NCI-H226 (cell line): ENCODE measurements at regions not wholly inside any gene's neighbourhood (a gene's known extent, or its start where the extent isn't known, plus 50 kb on each side); places are given as distances from the start of the nearest gene placed in this dataset.
"Not testable (repeated sequence)": the region's sequence is repeated elsewhere in the genome, so short reads cannot be mapped to it uniquely, and the experiment has no call there.

ENCODE experiments used
- DNase-seq: peaks from one replicate; pipeline ENCODE4 v3.0.0-alpha.2; 2015

DNA sequence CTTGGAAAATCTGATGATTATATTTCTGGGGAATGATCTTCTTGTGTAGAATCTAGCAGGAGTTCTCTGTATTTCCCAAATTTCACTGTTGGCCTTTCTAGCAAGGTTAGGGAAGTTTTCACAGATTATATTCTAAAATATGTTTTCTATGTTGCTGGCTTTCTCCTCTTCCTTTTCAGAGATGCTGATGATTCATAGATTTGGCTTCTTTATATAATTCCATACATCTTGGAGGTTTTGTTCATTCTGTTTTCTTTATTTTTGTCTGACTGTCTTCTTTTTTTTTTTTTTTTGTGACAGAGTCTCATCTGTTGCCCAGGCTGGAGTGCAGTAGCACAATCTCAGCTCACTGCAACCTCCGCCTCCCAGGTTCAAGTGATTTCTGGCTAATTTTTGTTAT, 957.9 kb upstream of the SLIT2 start:
- DNase-seq: no peak

DNA sequence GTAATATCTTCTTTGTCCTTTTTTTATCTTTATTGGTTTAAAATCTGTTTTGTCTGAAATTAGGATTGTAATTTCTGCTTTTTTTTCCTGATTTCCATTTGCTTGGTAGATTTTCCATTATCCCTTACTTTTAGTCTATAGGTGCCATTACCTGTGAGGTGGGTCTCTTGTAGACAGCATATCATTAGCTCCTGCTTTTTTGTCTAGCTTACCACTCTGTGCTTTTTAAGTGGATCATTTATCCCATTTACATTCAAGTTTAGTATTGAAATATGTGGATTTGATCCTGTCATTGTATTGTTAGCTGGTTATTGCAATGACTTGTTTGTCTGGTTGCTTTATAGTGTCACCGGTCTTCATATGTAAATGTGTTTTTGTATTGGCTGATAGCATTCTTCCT, 958.6 kb upstream of the SLIT2 start:
- no peak for DNase-seq

DNA sequence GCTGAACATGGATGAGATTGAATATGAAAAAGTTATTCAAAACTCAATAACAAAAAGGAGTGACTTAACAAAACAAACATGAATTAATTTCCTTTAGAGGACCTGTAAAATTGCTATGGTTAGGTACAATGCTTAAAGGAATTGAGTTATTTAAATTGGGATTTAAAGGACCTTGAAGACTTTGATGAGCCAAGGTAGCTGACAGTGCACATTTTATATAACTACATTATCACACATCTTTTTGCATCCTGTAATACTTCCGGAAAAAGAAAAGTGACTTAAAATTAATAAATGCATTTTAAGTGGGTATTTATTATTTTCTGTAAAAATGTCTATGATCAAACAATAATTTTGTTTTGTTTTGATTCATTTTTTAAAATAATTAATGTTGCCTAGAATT, 964.8 kb upstream of the SLIT2 start:
- DNase-seq: no peak

DNA sequence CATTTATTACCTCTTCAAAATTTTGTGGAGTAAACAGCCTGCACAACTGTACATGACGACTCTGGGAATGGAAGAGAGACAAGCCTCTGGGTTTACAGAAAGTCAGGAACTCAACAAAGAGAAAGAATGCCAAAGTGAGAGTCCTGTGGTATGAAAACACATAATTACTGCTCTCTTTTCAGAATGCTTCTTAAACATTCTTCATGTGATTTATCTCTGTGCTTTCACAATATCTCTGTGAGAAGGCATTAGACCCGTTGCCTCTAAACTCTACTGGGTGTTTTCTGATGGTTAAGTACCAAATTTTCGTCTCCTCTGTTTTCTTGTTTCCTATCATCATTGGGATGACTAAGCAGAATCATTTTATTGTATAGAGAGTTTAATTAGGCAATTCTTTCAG, 966.6 kb upstream of the SLIT2 start:
- DNase-seq: no peak

DNA sequence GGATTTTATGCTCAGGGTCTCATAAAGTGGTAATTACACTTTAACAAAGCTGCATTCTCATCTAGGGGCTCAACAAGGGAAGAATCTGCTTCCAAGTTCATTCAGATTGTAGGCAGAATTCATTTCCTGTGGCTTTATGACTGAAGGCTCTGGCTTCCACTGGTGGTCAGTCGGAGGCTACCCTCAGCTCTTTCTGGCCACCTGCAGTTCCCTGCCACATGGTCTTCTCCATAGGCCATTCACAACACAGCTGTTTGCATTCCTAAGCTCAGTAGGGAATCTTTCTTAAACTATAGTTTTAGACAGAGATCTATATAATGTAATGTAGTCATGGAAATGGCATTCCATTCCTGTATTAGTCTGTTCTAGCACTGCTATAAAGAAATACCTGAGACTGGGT, 973.0 kb upstream of the SLIT2 start:
- DNase-seq: no peak

DNA sequence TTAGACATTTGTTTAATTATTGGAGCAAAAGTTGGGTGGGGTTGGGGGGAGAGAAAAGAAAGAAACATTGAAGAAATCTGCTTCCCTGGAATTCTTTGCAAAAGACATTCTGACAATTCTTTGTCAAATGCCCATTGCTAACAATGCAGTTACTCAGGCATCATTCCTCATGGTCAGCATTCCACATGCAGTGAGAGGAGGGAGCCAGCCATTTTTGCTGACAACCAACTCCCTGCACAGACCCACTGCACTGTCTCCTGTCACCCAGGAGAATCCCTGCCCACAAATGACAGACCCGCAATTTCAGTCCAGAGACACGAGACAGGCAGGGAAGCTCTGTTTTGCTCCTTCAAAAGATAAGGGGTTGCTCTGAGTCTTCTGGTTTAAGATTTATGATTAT, 985.1 kb upstream of the SLIT2 start:
- no peak for DNase-seq

DNA sequence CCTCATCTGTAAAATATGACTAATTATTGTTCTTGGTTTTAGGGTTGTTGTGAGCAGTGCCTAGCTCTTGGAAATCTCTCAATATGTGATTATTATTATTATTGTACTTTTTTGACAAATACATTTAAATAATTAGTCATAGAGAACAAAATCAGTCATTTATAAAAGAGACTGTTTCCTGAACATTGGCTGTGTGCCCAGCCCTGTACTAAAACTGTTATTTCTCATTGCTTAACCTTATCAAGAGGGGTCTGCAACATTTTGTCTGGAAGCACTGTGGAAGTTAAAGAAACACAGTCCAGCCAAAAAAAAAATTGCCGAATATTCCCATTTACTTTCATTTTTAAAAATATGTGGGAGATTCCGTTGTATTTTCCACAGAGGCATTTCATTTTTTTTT, 989.2 kb upstream of the SLIT2 start:
- no peak for DNase-seq

DNA sequence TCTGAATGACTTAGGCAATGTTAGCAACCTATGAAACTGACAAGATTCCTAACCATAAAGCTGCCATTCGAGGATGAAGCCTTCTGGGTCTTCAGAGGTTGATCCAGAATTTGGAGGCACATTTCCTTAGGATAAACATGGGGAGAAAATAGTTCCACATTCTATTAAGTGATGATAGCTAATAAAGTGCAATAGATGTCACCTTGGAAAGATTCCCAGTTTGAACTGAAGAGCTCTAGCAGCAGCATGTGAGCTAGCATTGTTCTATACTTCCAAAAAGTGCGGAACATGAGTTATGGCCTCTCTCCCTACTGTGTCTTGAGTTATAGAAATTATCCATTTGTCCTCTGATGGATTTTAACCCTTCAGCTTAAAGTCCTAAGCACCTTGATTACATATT, 991.4 kb upstream of the SLIT2 start:
- no peak for DNase-seq

DNA sequence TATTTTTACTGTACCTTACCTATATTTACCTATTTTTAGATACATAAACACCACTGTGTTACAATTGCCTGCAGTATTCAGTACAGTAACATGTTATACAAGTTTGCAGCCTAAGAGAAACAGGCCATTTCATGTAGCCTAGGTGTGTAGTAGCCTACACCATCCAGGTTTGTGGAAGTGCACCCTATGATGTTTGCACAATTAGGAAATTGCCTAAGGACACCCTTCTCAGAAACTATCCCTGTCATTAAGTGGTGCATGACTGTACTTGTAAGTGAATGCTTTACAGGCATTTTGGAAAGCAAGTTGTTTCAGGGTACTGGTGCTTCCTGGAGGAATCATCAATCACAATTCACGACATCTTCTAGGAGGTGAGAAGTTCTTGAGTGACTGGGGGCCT, 991.8 kb upstream of the SLIT2 start:
- DNase-seq: no peak

DNA sequence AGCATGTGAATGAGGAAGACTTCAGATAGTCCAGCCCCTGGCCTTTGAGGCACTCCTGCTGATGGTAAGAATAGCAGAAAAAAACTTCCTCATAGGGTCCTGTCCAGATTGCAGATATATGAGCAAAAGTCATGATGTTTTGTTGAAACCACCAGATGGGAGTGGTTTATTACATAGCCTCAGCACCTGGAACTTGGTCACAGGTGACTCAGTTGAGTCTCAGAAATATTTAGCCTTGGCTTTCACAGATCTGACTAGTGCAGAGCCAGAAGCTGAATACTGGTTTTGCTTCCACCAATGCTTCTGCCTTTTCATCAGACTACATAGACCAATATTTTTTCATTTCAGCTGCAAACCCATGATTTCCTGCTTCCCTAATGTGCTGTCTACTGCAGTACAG, 994.9 kb upstream of the SLIT2 start:
- DNase-seq: no peak

DNA sequence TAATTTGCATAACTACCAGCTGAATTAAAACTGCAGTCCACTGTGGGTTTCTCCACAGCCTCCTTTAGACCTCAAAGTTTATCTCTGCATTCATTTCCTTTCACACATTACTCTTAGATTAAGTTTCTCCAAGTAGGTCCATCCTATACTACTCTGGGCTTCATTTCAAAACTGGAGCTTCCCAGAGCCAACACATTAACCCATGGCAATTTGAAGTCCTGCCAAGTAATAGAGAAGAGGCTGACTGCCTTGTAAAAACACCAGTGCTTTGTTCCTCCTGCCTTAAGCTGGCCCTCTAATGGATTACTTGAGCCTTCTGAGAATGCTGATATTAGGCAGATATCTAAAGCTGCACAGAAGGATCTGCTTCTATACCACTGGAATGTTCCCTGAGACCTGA, 997.2 kb upstream of the SLIT2 start:
- DNase-seq: no peak

DNA sequence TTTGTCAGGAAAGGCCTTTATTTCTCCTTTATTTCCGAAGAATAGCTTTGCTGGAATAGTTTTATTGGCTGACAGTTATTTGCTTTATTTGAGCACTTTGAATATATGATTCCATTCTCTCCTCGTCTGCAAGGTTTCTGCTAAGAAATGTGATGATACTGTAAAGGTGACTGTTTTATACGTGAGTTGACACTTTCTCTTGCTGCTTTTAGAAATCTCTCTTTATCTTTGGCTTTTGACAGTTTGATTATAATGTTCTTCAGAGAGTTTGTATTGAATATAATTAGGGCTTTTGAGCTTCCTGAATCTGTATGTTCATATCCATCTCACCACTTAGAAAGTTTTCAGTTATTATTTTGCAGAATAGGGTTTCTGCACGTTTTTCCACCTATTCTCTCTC, 1003.7 kb upstream of the SLIT2 start:
- no peak for DNase-seq

DNA sequence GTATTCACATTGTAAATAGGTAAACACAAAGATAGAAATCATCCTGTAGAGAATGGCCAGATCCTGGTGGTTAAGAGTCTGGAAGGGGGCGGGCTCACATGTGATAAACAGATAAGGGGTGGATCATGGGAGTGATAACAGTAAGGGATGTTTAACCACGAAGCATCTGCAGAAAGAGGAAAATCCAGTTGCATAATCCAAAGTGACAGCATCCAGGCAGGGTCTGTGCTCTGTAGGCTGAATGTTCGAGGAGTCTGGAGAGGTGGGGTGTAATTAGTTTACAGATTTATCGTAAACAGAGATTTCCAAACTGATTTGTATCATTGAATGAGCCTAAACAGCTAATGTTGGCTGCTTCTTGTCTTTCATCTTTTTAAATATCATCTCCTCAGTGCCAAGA, 1009.8 kb upstream of the SLIT2 start:
- DNase-seq: no peak

DNA sequence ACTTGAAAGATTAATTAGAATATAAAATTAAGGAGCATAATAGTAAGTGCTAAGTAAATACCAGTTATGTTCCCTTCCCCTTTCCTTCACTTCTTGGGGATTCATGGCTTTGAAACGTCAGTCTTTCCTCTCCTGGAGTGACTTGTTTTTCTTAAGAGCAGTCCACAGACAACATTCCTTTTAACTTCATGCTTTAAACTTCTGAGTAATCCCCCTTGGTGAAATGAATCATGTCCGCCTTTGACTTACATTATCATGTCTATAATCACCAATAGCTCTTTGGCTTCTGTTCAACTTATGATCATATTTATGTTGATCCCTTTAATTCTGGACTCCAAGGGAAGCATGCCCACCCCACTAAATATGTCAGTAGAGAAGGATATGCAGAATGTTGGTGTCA, 1012.1 kb upstream of the SLIT2 start:
- DNase-seq: no peak

DNA sequence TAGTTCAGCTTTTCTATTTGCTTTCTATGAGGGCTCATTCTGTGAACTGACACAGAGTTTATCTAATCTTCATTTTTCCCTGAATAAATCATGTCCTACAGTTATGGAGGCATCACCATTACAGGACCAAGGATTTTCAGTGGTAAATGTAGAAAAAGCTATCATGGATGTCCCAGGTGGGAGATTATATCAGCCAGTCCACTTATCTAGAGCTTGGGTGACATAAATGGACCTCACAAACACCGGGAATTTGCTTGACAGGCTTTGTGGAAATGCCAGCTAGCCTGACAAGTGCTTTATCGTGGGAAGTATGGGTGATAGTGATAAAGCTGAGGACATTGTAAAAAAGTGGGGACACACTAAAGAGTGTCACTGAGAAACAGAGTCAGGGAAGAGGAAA, 1015.2 kb upstream of the SLIT2 start:
- DNase-seq: no peak

DNA sequence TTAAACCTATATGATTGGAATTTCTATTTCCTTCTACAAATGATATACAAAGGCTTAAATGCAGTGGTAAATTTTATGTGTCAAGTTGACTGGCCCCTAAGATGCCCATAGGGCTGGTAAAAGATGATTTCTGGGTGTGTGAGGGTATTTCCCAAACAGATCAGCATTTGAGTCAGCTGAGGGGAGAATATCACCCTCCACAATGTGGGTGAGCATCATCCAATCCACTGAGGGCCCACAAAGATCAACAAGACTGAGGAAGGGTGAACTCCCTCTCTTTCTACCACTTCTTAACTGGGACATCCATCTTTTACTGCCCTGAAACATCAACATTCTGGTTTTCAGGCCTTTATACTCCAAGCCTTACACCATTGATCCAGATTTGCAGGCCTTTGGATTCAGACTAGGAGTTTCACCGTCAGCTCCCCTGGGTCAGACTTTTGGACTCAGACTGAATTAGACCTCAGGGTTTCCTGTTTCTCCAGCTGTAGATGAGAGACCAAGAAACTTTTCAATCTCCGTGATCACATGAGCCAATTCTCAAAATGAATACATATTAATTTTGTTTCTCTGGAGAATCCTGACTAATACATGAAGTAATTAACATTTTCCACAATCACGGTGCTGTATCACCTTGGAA, 1020.7 kb upstream of the SLIT2 start:
- DNase-seq: no peak

DNA sequence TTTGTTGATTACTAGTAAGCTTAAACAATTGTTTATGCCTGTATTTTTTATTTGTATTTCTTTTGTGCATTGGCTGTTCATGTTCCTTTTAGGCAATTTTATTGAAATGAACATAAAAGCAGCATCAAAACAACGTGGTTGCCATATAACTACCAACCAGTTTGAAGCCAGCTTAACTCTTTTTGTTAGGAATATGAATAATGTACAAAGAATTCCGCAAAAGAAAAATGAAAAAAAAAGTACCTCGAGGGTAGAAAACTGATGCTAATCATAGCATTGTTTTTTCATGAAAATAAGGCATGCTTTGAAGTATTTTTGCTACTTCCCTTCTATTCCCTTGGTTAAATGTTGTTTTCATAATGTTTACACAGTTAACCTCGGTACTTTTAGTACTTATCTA, 1024.0 kb upstream of the SLIT2 start:
- no peak for DNase-seq

DNA sequence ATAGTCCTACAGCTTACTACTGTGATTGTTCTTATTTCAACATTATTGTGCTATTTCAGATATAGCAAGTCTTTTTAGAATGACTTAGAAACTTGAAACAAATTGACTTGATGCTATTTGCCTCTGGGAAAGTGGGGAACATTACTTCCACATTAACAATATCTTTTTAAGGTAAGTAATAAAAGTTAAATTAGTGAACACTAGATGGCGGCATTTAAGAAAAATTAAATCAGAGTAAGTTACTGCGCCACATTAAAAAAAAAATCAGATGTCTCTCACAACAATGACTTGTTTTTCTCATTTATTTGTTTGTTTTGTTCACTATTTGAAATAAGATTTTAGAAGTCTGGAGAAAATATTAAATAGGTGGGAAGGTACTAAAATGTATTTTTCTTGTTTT, 1026.9 kb upstream of the SLIT2 start:
- DNase-seq: no peak

DNA sequence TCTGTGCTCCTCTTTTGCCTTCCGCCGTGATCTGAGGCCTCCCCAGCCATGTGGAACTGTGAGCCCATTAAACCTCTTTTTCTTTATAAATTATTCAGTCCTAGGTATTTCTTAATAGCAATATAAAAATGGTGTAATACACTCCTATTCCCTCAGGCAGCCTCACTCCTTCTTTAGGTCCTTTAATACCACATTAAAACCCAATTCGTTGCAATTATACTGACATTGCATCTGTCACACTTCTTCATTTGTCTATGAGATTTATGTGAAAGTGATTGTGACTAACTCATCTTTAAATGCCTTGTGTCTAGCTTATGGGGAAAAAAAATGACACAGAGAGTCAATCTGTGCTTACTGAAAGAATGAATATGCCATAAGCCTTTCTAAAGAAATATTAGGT, 1035.2 kb upstream of the SLIT2 start:
- no peak for DNase-seq

DNA sequence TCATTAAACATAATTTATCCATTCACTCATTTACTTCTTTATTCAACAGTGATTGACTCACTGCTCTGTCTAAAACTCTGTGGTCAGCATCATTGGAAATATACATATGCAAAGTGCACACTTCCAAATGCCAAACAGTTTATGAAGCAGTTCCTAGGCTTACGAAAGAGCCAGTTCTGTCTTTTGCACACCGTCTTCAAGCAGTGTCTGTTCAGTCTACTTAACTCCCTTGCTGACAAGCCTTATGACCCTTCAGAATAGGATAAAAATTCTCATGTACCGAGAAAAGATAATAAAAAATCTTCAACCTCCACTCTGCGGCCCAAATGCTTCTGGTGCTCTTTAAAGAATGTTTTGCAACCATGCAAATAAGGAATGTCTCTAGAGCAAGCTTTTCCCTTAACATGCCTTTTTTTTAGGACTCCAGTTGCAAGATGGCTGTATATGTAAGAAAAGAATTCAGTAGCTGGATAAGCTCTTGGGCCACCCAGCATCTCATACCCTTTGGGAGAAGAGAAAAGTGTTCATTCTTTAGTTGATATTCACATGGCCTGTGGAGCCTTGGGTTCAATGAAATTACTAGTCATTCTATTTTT, 1037.0 kb upstream of the SLIT2 start:
- no peak for DNase-seq

DNA sequence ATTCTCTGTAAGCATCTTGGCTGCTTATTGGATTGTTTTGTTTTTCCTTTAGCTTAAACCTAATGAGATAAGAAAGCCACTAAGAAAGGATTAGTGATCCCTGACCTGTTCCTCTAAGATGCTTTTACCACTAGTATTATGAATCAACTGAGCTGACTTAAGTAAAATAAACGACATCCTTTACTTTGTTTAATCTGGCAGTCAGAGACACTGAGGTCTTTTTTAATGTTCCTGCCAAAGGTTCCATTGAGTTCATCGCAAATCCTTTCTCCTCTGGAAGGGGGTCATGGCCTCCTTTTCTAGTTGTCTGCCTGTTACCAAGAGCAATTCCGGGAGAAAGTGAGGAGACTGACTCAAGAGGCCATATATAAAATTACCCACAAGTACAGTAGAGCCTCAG, 1038.3 kb upstream of the SLIT2 start:
- DNase-seq: no peak

DNA sequence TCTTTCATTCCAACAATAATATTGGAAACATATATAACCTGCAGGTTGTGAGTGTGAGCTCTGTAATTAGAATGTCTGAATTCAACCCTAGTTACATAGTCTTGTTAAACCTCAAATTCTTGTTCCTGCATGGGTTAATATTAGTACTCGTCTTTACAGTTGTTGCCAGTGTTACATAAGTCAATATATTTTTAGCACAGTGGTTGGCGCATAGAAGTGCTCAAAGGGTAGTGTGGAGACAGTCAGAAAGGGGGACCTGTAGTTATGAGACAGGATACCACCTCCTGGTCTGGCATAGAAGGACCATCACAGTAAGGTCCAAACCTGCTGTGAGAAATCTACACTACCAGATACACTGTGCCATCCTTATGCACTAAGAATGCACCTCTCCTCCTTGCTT, 1045.9 kb upstream of the SLIT2 start:
- no peak for DNase-seq

DNA sequence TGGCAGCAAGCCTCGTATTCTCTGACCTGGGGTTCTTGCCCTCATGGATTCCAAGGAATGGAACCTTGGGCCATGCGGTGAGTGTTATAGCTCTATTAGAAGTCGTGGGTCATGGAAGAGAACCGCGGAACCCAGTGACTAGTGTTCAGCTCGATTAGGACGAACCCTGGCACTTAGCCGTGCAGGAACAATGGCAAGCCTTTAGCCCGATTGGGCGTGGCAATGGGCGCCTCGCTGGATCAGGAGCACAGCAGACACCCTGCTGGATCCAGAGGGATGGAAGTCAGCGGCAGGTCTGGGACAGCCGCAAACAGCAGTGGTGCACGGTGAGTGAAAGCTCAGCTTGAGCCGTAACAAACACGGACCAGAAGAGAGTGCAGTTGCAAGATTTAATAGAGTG, 1053.9 kb upstream of the SLIT2 start:
- not testable (repeated sequence) for DNase-seq

DNA sequence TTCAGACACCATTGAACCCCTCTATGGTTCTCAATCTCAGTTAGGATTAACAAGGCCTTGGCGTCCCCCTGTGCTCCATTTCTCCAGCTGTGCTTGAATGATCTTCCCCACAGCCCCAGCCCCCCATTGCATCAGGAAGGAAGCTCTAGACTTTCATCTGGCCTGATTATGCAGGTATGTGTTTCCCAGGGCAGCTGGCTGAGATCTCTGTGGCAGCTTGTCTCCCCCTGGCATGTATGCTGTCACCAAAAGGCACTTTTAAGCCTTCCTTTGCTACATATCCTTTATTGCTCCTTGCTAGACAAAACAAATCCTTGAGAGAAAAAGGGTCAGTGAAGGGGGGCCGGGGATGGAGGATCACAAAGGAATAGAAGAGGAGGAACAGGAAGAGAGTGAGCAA, 1056.0 kb upstream of the SLIT2 start:
- DNase-seq: no peak

DNA sequence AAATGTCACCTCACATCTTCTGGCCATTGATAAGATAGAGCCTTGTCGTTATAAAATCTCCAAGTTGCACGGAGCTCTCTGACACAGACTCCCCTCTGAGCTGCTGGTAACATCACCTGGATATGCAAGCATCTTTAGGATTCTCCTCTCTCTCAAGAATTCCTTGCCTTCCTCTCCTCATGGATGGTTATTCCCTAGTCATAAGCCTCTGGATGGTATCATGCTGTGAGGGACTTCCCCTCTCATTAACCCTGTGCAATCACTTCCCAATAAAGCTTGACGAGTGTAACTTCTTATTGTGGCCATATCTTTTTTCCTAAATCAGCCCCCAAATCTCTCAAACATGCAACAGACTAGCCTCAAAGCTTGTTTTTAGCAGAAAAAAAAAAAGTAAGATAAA, 1057.0 kb upstream of the SLIT2 start:
- no peak for DNase-seq
